ENCODE measurements at regions not wholly inside any gene's neighbourhood (a gene's known extent, or its start where the extent isn't known, plus 50 kb on each side); places are given as distances from the start of the nearest gene placed in this dataset.
"Not testable (repeated sequence)": the region's sequence is repeated elsewhere in the genome, so short reads cannot be mapped to it uniquely, and the experiment has no call there.

DNA sequence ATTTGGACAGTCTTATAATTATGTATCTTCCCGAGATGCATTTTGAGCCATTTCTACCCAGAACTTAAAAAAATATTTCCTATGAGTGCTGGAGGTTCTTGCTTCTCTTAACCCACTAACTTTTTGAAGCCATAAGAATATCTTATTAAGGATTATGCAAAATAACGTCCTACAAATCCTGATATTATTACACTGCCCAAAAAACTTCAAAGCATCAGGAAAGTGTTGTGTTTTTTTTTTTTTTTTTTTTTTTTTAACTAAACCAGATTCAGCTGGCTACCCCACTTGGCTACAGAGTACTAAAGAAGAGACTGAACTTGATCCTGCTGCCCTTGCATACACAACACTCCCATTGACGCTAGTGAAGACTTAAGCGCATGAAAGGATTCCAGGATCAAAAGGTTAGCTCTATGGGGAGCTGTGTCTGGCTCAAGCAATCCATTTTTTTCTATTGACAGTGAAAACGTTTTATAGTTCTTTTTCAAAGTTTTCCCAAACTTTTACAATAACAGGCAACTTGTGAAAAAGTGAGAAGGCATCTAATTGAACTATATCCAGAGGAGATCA lies 141.4 kb downstream of the KCNRG start:
- no peak for DNase-seq (ENCODE audit: low spot score)

DNA sequence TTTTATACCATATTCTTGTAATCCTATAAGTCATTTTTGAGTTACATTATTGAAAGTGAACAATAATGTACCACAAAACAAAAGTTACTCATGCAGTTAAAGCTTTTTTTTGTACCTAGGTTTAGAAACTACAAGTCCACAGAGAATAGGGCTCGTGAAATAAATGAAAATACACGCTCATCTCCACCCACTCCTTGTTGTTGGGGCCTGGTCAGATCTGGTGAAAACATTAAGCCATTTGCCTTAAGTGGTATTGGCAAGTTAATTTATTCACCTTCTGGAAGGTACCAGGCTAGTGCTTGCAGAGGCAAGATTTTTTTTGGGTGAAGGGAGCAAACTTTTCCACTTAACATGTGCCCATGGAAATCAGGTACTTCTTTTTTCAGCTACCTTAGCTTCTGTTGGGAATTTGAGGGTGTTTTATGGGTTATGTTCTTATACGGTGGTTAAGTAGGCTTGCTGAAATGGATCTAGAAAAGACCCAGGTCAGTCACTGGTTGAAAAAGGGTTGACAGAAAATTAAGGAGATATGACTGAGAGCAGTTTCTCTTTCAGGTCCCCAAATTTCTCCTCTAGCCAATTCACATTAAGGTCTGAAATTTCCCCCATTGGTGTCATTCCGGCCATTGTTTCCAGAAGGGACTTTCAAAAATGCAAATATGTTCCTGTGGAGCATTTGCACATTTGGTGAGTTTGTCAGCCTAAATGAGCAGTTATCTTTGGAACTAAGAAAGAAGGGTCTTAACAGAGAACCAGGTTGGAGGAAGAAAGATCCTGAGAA lies 143.3 kb downstream of the KCNRG start:
- DNase-seq (ENCODE audit: low spot score) = no peak

- DNase-seq (ENCODE audit: low spot score) = no peak
These were observed 144.4 kb downstream of the KCNRG start for GRCh38 chr13:50159607-50160006.

DNA sequence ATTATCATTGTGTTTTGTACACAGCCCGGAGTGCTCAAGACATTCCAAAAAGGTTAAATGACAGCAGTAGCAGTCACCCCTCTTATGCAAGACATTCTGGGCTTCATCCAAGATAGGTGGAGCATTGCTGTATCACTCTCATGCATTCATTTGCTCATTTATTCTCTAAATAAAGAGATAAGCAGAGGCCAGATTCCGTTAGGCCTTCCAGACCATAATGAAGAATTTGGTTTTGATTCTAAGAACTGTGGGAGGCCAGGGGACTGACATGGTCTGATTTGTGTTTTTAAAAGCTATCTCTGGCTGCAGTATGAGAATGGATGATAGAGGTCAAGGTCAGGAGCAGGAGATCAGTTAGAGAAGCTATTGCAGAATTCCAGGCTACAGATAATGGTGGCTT lies 145.8 kb downstream of the KCNRG start:
- no peak for DNase-seq (ENCODE audit: low spot score)

DNA sequence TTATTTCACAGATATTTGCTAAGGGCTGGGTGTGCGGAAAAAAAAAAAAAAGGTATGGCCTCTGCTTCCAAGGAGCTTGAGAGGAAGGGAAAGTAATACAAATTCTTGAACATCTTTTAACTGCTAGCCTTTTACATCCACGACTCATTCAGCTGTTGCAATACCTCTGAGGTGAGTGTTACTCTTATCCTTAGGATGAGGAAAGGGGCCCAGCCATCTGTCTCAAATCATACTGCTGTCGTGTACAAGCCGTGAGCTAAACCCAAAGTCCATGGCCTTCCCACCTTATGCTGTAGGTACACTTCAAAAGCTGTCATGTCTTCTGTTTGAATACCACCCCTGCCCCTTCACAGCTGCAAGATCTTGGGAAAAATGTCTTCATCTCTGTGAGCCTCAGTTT lies 146.8 kb downstream of the KCNRG start:
- DNase-seq (ENCODE audit: low spot score) = no peak

DNA sequence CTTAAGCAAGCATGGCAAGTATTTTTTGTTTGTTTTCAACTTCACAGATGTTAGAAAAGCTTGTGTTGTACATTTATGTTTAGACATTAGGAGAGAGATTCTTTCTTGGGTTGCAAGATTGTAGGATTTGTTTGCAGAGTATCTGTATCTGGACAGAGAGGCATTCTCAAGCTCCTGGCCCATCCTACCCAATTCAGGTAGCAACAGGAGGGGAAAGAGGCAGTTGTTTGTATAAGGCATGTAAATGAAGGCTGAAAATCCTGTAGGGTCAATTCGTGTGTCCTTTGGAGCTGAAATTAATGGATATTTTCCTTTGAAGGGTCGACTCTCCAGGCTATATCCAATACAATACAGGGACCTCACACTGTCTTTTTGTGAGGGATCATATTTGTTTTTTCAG lies 147.3 kb downstream of the KCNRG start:
- DNase-seq (ENCODE audit: low spot score) = no peak

- no peak for DNase-seq (ENCODE audit: low spot score)
These were observed 152.1 kb downstream of the KCNRG start for GRCh38 chr13:50167224-50167947.

DNA sequence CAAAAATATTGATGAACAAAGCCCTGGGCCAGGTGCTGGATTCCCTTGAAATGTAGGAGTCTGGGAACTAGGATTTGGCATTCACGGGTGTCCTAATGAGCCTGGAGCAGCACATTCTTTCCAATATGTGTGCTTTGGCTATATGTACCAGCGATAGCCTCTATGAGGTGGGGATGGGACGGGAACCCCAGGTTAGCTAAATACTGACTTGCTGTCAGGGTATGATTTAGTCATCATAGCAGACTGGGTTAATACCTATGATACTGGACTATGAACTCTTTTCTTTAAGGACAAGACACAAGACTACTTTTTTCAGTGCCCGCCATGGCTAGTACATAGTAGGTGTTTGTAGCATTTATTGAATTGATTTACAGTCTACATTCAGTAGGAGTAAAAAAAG lies 152.7 kb downstream of the KCNRG start:
- DNase-seq (ENCODE audit: low spot score) = no peak

- DNase-seq (ENCODE audit: low spot score) = no peak
These were observed 153.5 kb downstream of the KCNRG start for GRCh38 chr13:50168786-50169185.

GRCh38 chr13:50170447-50171037 lies 155.3 kb downstream of the KCNRG start:
- DNase-seq (ENCODE audit: low spot score) = no peak

DNA sequence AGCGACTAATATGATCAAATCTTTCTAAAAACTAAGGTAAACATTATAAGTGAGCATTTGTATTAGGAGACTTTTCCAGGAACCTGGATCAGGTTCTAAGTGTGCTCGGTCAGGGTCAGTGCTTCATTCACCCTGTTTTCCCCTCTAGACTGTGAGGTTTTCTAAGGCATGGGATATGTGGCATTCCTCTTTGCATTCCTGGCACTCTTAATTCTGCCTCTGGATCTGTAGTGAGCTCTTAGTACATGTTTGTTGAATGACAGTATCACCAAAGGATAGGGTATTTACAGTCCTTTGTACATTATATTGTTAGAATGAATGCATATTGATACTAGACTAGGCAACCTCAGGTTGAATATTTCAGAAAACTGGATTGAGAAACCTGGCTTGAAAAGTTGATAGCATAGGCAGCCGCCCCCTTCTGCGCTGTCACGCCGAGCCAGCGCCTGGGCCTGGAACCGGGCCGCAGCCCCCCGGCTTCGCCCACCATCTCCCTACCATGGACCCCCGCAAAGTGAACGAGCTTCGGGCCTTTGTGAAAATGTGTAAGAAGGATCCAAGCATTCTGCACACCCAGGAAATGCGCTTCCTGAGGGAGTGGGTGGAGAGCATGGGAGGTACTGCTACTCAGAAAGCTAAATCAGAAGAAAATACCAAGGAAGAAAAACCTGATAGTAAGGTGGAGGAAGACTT lies 156.5 kb downstream of the KCNRG start:
- DNase-seq (ENCODE audit: low spot score) = no peak

DNA sequence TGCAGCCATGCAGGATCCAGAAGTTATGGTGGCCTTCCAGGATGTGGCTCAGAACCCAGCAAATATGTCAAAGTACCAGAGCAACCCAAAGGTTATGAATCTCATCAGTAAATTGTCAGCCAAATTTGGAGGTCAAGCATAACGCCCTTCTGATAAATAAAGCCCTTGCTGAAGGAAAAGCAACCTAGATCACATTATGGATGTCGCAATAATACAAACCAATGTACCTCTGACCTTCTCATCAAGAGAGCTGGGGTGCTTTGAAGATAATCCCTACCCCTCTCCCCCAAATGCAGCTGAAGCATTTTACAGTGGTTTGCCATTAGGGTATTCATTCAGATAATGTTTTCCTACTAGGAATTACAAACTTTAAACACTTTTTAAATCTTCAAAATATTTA lies 157.8 kb downstream of the KCNRG start:
- DNase-seq (ENCODE audit: low spot score) = not testable (repeated sequence)

- DNase-seq (ENCODE audit: low spot score) = no peak
These were observed 159.4 kb downstream of the KCNRG start for GRCh38 chr13:50174630-50175029.

DNA sequence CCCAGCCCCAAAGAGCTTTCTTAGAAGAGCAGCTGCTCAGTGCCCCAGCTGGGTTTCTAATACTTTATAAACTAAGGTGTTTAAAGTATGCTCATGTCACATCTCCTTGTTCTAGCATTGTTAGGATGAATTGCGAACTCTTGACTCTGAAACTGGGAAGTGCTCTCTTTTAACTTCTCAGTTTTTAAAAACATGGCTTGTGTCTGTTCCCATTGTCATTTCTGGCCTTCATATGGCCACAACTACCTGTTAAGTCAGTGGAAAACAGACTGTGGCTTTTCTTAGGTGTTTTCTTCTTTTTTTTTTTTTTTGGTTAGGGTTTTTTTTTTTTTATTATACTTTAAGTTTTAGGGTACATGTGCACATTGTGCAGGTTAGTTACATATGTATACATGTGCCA lies 164.7 kb downstream of the KCNRG start:
- DNase-seq (ENCODE audit: low spot score) = no peak

GRCh38 chr13:50185769-50186763 lies 170.8 kb downstream of the KCNRG start:
- not testable (repeated sequence) for DNase-seq (ENCODE audit: low spot score)

DNA sequence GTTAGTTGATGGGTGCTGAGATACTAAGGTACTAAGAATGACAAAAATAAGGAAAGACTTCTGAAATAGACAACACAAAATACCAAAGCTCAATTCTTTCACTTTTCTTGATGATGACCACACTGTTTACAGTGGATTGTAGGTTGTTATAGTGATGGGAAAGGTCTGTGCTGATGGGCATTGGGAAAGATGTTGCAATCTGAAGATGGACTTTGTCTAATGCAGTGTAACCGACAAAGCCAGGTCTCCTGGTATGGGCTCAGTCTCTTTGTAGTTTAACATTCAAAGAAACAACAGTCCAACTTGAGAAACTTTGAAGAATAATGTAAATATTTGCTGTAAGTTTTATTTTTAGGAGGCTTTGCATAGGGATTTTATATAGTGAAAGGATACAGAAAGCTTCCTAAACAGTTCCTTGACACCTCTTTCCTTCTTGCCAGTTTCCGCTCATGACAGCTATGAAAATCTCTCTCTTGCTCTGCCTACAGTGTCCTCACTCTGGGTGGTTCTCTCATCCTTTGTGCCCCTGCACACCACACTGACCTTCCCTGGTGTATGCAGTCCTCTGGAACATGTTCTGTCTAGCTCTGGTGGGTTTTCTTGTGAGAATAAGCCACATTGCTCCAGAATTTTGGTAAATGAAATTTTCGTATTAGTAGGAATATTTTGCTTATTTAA lies 172.2 kb downstream of the KCNRG start:
- no peak for DNase-seq (ENCODE audit: low spot score)

DNA sequence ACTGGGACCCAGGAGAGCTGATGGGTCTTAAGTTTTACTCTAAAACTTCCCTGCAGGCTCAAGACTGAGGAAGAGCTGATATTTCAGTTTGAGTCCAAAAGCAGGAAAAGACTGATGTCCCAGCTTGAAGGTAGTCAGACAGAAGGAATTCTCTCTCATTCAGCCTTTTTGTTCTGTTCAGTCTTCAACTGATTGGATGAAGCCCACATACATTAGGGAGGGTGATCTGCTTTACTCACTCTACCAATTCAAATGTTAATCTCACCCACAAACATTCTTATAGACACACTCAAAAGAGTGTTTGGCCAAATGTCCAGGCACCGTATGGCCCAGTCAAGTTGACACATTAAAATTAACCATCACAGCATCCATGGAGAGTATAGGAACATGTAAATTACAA lies 173.5 kb downstream of the KCNRG start:
- no peak for DNase-seq (ENCODE audit: low spot score)

- DNase-seq (ENCODE audit: low spot score) = no peak
These were observed 174.2 kb downstream of the KCNRG start for GRCh38 chr13:50189450-50189849.

- no peak for DNase-seq (ENCODE audit: low spot score)
These were observed 175.8 kb downstream of the KCNRG start for GRCh38 chr13:50191004-50191403.

- no peak for DNase-seq (ENCODE audit: low spot score)
These were observed 177.1 kb downstream of the KCNRG start for GRCh38 chr13:50192272-50192813.

All from ureter (tissue), 1 donor.